ENCODE measurements at regions not wholly inside any gene's neighbourhood (a gene's known extent, or its start where the extent isn't known, plus 50 kb on each side); places are given as distances from the start of the nearest gene placed in this dataset.

GRCh38 chr20:18909254-18909653 is 95.7 kb downstream of the SCP2D1 start:
- TF ChIP-seq CTCF (IDR thresholded peaks at IDR 0.05) = no peak

DNA sequence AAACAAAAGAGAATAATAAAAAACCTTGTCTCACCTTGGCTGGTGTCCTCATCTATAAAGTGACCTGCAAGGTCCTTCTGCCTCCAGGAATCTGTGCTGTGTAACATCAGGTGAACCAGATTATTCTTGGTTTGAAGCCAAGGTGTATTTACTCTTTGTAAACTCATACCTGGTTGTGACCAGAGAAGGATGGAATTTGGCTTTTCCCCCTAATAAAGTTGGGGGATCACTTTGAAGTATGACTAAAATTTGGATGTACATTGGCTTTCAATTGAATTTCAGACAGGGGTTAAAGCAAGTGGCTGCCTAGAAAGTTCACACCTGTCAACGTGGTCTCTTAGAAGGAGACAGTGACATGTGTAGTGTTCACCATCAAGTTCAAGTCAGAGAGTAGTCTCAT is 100.1 kb downstream of the SCP2D1 start:
- no peak for TF ChIP-seq CTCF (IDR thresholded peaks at IDR 0.05)

- TF ChIP-seq CTCF (IDR thresholded peaks at IDR 0.05) = no peak
Measured at GRCh38 chr20:18914796-18915195, 101.2 kb downstream of the SCP2D1 start.

- no peak for TF ChIP-seq CTCF (IDR thresholded peaks at IDR 0.05)
Measured at GRCh38 chr20:18916886-18917750, 103.5 kb downstream of the SCP2D1 start.

- TF ChIP-seq CTCF (IDR thresholded peaks at IDR 0.05) = no peak
Measured at GRCh38 chr20:18919996-18920395, 106.4 kb downstream of the SCP2D1 start.

GRCh38 chr20:18921291-18921690 is 107.7 kb downstream of the SCP2D1 start:
- no peak for TF ChIP-seq CTCF (IDR thresholded peaks at IDR 0.05)

DNA sequence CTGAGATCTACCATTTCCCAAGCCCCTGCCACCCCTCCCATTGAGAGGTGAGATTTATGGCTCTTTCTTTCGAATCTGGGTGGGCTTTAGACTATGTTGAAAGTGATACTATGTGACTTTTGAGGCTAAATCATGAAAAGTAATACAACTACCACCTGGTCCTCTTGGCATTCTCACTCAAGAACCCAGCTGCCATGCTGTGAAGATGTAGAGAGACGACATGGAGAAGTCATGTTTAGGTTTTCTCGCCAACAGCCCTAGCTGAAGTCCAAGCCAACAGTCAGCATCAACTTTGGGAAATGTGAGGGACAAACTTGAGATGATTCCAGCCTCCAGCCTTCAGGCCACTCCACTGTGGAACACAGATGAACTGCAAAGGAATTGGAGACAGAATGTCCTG is 108.7 kb downstream of the SCP2D1 start:
- TF ChIP-seq CTCF (IDR thresholded peaks at IDR 0.05) = no peak

All from LNCAP (cell line).